ENCODE measurements at regions not wholly inside any gene's neighbourhood (a gene's known extent, or its start where the extent isn't known, plus 50 kb on each side); places are given as distances from the start of the nearest gene placed in this dataset.
"Not testable (repeated sequence)": the region's sequence is repeated elsewhere in the genome, so short reads cannot be mapped to it uniquely, and the experiment has no call there.

- Mint-ChIP-seq H3K9me3 (ENCODE audit: low read depth) (no peaks in the 10 kb centered on the region), H3K27ac (no peak overlapping the region), H3K27me3 (no peaks in the 10 kb centered on the region), H3K4me3 (no peak overlapping the region), H3K36me3 (no peaks in the 10 kb centered on the region), H3K4me1 (ENCODE audit: low read depth) (no peaks in the 10 kb centered on the region)
Measured at GRCh38 chr9:80504601-80505230, 933.0 kb downstream of the TLE4 start.

- Mint-ChIP-seq H3K36me3 (no peaks in the 10 kb centered on the region), H3K4me1 (ENCODE audit: low read depth) (no peaks in the 10 kb centered on the region), H3K9me3 (ENCODE audit: low read depth) (no peaks in the 10 kb centered on the region), H3K27me3 (no peaks in the 10 kb centered on the region), H3K27ac (no peak overlapping the region), H3K4me3 (no peak overlapping the region)
Measured at GRCh38 chr9:80503671-80504281, 932.0 kb downstream of the TLE4 start.

- no peak overlapping the region for H3K27ac Mint-ChIP-seq
- H3K4me3 Mint-ChIP-seq: no peak overlapping the region
- no peaks in the 10 kb centered on the region for H3K9me3 Mint-ChIP-seq (ENCODE audit: low read depth)
- no peaks in the 10 kb centered on the region for H3K36me3 Mint-ChIP-seq
- no peaks in the 10 kb centered on the region for H3K4me1 Mint-ChIP-seq (ENCODE audit: low read depth)
- no peaks in the 10 kb centered on the region for H3K27me3 Mint-ChIP-seq
Measured at GRCh38 chr9:80502306-80502705, 930.5 kb downstream of the TLE4 start.

GRCh38 chr9:80501635-80502034 is 929.9 kb downstream of the TLE4 start:
- no peaks in the 10 kb centered on the region for H3K9me3 Mint-ChIP-seq (ENCODE audit: low read depth)
- no peak overlapping the region for H3K4me3 Mint-ChIP-seq

GRCh38 chr9:80500300-80500699 is 928.5 kb downstream of the TLE4 start:
- H3K36me3 Mint-ChIP-seq: no peaks in the 10 kb centered on the region
- H3K4me3 Mint-ChIP-seq: no peak overlapping the region
- H3K27ac Mint-ChIP-seq: no peak overlapping the region
- no peaks in the 10 kb centered on the region for H3K4me1 Mint-ChIP-seq (ENCODE audit: low read depth)
- no peaks in the 10 kb centered on the region for H3K27me3 Mint-ChIP-seq
- peaks cover 3% of the 10 kb centered on the region for H3K9me3 Mint-ChIP-seq (ENCODE audit: low read depth)

More at GRCh38 chr9:80501635-80502034, 929.9 kb downstream of the TLE4 start:
- H3K36me3 Mint-ChIP-seq: no peaks in the 10 kb centered on the region
- H3K27me3 Mint-ChIP-seq: no peaks in the 10 kb centered on the region
- H3K4me1 Mint-ChIP-seq (ENCODE audit: low read depth): no peaks in the 10 kb centered on the region
- H3K27ac Mint-ChIP-seq: no peak overlapping the region

GRCh38 chr9:80498001-80498555 is 926.3 kb downstream of the TLE4 start:
- Mint-ChIP-seq H3K4me1 (ENCODE audit: low read depth) (no peaks in the 10 kb centered on the region), H3K4me3 (no peak overlapping the region), H3K9me3 (ENCODE audit: low read depth) (peaks cover 9% of the 10 kb centered on the region), H3K27ac (no peak overlapping the region), H3K27me3 (no peaks in the 10 kb centered on the region), H3K36me3 (no peaks in the 10 kb centered on the region)

- H3K27ac Mint-ChIP-seq: no peak overlapping the region
- H3K36me3 Mint-ChIP-seq: no peaks in the 10 kb centered on the region
- no peaks in the 10 kb centered on the region for H3K4me1 Mint-ChIP-seq (ENCODE audit: low read depth)
- H3K27me3 Mint-ChIP-seq: no peaks in the 10 kb centered on the region
- H3K4me3 Mint-ChIP-seq: no peak overlapping the region
- H3K9me3 Mint-ChIP-seq (ENCODE audit: low read depth): peaks cover 9% of the 10 kb centered on the region
Measured at GRCh38 chr9:80496901-80497556, 925.3 kb downstream of the TLE4 start.

- no peak overlapping the region for H3K4me3 Mint-ChIP-seq
- H3K9me3 Mint-ChIP-seq (ENCODE audit: low read depth): peaks cover 9% of the 10 kb centered on the region
- no peaks in the 10 kb centered on the region for H3K4me1 Mint-ChIP-seq (ENCODE audit: low read depth)
- no peaks in the 10 kb centered on the region for H3K27me3 Mint-ChIP-seq
- H3K27ac Mint-ChIP-seq: no peak overlapping the region
- H3K36me3 Mint-ChIP-seq: no peaks in the 10 kb centered on the region
Measured at GRCh38 chr9:80493258-80493657, 921.5 kb downstream of the TLE4 start.

- H3K9me3 Mint-ChIP-seq (ENCODE audit: low read depth): peaks cover 9% of the 10 kb centered on the region
- H3K4me1 Mint-ChIP-seq (ENCODE audit: low read depth): no peaks in the 10 kb centered on the region
- H3K4me3 Mint-ChIP-seq: no peak overlapping the region
- no peak overlapping the region for H3K27ac Mint-ChIP-seq
- H3K36me3 Mint-ChIP-seq: no peaks in the 10 kb centered on the region
- H3K27me3 Mint-ChIP-seq: no peaks in the 10 kb centered on the region
Measured at GRCh38 chr9:80492221-80492620, 920.5 kb downstream of the TLE4 start.

- Mint-ChIP-seq H3K4me1 (ENCODE audit: low read depth) (no peaks in the 10 kb centered on the region), H3K9me3 (ENCODE audit: low read depth) (peaks cover 9% of the 10 kb centered on the region), H3K36me3 (no peaks in the 10 kb centered on the region), H3K27ac (no peak overlapping the region), H3K4me3 (no peak overlapping the region), H3K27me3 (no peaks in the 10 kb centered on the region)
Measured at GRCh38 chr9:80491086-80491696, 919.4 kb downstream of the TLE4 start.

- H3K27ac Mint-ChIP-seq: no peak overlapping the region
- no peaks in the 10 kb centered on the region for H3K4me1 Mint-ChIP-seq (ENCODE audit: low read depth)
- no peak overlapping the region for H3K4me3 Mint-ChIP-seq
- no peaks in the 10 kb centered on the region for H3K9me3 Mint-ChIP-seq (ENCODE audit: low read depth)
- no peaks in the 10 kb centered on the region for H3K36me3 Mint-ChIP-seq
- no peaks in the 10 kb centered on the region for H3K27me3 Mint-ChIP-seq
Measured at GRCh38 chr9:80489329-80489728, 917.6 kb downstream of the TLE4 start.

GRCh38 chr9:80485420-80486250 is 913.9 kb downstream of the TLE4 start:
- Mint-ChIP-seq H3K4me1 (ENCODE audit: low read depth) (no peaks in the 10 kb centered on the region), H3K9me3 (ENCODE audit: low read depth) (peaks cover 9% of the 10 kb centered on the region), H3K36me3 (no peaks in the 10 kb centered on the region), H3K4me3 (no peak overlapping the region), H3K27me3 (no peaks in the 10 kb centered on the region), H3K27ac (no peak overlapping the region)

- not testable (repeated sequence) for H3K4me1 Mint-ChIP-seq (ENCODE audit: low read depth); H3K27ac Mint-ChIP-seq; H3K4me3 Mint-ChIP-seq; H3K36me3 Mint-ChIP-seq; H3K27me3 Mint-ChIP-seq
- H3K9me3 Mint-ChIP-seq (ENCODE audit: low read depth): peaks cover 12% of the 10 kb centered on the region
Measured at GRCh38 chr9:80482251-80482650, 910.5 kb downstream of the TLE4 start.

GRCh38 chr9:80467632-80468031 is 895.9 kb downstream of the TLE4 start:
- no peaks in the 10 kb centered on the region for H3K36me3 Mint-ChIP-seq

More at GRCh38 chr9:80467632-80468031, 895.9 kb downstream of the TLE4 start:
- Mint-ChIP-seq H3K9me3 (ENCODE audit: low read depth) (peaks cover 3% of the 10 kb centered on the region), H3K27me3 (no peaks in the 10 kb centered on the region), H3K27ac (no peak overlapping the region), H3K4me3 (no peak overlapping the region), H3K4me1 (ENCODE audit: low read depth) (no peaks in the 10 kb centered on the region)
